ENCODE measurements at regions not wholly inside any gene's neighbourhood (a gene's known extent, or its start where the extent isn't known, plus 50 kb on each side); places are given as distances from the start of the nearest gene placed in this dataset.
"Not testable (repeated sequence)": the region's sequence is repeated elsewhere in the genome, so short reads cannot be mapped to it uniquely, and the experiment has no call there.

DNA sequence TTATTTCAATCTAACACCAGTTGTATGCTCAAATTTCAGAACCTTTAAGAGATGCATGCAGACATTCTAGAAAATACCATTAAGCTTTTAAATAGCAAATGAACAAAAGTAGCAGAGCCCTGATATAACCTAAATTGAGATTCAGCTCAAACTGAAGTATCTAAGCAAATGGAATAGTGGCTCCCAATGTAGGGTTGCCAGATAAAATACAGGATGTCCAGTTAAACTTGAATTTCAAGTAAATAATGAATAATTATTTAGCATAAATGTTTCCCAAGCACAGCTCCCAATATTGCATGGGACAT lies 171.1 kb upstream of the ATP11B start:
- DNase-seq (ENCODE audit: extremely low spot score, insufficient read length, low read depth) (no peak), FAIRE-seq (no peak)

DNA sequence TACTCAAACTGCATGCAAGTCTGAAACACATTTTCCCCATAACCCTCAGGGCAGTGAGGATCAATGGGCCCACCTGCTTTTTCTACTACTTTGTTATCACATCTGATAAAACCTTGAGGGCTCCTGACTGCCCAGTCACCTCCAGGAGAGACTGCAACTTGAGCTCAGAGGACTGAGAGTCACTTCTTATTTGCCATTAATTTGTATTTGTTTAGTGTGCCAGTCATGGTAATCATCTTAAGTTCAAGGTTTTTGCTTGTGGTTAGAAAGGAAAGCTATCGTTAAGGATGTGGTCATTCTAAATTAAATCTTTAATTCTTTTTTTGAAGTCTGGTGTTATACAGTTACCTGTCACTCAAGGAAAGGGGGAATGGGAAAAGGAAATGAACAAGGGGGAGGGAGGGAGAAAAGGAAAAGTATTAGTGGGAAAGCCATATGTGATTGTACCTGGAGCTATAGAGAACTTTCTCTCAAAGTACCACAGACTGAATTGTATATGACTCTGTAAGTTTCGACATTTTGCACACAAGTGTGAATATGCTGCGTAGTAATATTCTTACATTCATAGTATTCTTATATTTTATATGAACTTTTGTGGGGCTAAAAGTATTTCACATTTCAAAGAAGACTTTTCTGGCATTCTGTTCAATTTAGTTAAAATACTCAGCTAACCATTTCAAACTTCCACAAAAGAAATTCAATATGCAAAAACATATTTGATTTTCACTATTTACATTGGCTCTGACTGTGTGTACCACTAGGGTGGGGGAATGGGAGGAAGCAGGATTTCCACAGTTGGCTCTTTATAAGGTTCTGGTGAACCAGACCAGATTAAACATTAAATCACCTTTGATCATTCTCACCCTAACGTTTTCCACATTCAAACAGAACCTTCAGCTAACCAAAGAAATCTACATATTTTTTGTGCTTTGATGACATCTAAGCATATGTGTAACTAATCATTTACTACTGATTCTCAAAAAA lies 166.5 kb upstream of the ATP11B start:
- DNase-seq (ENCODE audit: extremely low spot score, insufficient read length, low read depth) (no peak), FAIRE-seq (peak; percentile 24)

DNA sequence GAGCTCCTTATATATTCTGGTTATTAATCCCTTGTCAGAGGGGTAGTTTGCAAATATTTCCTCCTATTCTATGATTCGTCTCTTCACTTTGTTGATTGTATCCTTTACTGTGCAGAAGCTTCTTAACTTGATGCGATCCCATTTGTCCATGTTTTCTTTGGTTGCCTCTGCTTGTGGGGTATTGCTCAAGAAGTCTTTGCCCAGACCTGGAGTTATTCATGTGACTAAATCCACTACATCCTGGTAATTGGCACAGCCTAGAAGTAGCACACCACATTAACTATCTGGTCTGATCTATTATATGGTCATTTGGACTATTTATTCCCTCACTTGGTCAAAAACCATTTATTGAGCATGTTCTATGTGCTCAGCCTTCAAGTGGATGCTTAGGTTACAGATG lies 164.8 kb upstream of the ATP11B start:
- no peak for FAIRE-seq
- no peak for DNase-seq (ENCODE audit: extremely low spot score, insufficient read length, low read depth)

DNA sequence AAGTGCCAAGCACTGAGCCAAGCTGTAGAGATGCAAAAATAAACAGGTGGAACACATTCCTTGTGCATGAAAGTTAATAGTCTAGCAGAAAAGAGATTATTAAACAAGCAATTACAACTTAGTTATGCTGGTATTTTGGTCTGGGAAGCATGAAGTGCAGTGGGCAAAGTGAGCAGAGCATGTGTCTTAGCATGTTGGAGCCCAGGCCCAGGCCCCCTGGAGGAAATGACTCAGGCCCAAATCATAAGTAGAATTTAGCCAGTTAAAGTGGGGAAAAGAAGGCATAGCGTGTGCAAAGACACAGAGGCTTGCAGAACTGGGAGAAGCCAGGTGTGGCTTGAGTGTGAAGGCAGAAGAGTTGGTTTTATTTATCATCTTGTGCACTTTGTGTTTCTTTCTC lies 163.8 kb upstream of the ATP11B start:
- DNase-seq (ENCODE audit: extremely low spot score, insufficient read length, low read depth), result no peak
- no peak for FAIRE-seq

DNA sequence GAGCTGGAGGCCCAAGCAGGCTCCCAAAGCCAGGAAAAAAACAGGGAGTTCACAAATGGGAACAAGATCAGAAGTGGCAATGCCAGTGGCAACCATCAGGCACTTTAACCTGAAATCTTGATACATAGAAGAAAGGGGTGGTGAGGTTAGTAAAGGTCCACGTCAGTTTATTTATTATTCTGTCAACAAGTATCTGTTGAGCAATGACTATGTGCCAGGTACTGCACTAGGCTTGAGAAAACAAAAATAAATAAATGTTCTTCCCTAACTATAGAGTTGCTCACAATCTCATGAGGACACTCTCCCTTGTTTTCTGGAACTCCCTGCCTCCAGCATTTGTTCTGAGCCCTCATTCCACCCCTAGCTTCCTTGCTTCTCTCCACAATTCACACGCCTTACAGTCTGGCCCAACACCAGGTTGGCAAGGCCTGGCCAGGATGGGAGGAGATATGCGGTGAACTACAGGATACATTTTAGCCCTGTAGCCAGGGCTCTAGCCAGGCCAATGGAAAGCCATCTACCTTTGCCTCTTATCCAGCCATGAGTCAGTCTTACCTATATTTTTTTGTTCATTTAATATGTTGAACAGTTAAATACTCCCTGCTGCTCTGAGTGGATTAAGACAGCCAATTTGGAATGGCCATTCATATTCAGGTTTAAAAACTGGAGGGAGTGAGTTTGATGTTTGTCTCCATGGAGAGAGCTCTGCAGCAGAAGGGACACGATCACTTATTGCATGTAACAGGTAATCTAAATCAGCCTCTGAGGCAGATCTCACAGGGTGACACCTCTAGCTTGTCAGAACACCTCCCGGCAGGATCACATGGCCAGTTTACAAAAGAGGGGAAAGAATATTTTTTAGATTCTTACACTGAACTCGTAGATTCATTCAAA lies 161.9 kb upstream of the ATP11B start:
- FAIRE-seq (no peak), DNase-seq (ENCODE audit: extremely low spot score, insufficient read length, low read depth) (no peak)

DNA sequence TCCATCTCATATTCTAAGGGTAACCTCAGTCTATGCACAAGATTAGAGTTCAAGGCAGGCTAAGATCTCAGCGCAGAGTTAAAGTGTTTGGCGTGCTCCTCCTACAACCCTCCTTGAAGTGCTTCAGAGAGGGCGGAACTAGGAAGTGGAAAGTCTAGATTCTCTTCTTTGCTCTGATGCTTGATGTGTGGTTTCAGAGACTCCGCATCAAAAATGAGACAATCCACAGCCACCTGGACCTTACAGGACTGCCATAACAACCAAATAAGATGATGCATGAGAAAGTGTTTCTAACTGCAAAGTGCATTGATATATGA lies 161.3 kb upstream of the ATP11B start:
- DNase-seq (ENCODE audit: extremely low spot score, insufficient read length, low read depth), result no peak
- no peak for FAIRE-seq

DNA sequence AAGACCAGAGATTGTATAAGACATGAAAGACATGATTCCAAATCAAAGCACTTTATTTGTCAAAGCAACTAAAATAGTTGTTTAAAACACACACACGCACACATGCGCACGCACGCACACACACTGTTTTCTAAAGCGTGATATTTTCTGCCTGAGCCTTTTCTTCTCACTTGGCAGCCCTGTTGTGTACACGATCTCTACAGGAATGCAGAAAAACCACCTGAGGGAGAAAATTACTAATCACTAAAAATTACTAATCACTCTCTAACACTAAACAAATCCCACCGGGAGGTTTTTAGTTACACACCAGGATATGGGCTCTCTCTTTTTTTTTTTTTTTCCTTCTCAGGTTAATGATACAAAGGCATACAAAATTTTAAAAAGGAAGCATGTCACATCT lies 160.1 kb upstream of the ATP11B start:
- no peak for FAIRE-seq
- no peak for DNase-seq (ENCODE audit: extremely low spot score, insufficient read length, low read depth)

DNA sequence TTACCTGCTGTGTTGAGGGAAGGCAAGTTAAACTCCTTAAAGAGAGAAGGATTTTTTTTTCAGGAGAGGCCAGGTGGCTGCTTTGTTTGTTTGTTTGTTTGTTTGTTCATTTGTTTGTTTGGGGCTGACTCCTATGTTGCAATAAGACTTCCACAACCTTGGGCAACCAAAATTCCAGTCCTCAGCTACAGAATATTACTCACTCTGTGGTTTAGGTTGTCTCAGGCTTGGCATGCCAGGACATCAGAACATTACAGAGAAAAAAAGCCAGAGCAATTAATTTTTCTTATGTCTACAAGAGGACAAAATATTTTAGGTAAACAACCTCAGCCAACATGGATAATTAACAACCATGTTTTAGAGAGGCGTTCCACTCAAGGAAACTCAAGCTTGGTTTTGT lies 156.7 kb upstream of the ATP11B start:
- DNase-seq (ENCODE audit: extremely low spot score, insufficient read length, low read depth) (no peak), FAIRE-seq (no peak)

DNA sequence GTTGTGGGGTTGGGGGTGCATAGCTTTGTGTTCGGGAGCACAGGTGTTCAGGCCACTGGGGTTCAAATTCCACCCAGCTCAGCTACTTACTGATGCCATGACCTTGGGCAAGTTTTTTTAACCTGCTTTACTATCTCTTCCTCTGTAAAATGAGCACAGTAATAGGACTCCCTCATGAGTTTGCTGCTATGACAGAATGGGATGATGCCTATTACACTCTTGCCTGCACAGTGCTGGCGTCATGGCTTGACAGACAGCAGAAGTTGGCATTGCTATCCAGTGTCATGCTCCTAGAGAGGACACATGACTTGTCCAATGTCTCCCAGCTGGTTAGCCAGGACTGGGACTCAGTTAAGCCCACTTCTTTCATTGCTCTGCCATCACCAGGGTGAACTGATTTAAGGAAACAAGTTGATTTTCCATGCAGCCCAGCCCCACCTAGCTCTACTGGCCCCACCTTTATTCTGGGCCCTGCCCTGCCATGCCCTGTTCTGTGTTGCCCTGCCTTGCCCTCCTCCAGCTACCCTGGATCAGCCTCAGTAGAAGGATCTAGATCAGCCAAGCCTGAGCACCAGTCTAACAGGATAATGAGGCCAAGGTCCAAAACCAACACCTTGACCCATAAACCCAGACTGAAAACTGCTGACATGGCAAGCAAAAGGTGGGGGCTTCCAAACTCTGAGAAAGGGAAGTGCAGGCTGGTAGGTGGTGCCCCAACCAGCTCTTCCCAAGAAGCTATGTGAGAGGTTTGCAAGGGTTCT lies 155.8 kb upstream of the ATP11B start:
- FAIRE-seq, result no peak
- no peak for DNase-seq (ENCODE audit: extremely low spot score, insufficient read length, low read depth)

DNA sequence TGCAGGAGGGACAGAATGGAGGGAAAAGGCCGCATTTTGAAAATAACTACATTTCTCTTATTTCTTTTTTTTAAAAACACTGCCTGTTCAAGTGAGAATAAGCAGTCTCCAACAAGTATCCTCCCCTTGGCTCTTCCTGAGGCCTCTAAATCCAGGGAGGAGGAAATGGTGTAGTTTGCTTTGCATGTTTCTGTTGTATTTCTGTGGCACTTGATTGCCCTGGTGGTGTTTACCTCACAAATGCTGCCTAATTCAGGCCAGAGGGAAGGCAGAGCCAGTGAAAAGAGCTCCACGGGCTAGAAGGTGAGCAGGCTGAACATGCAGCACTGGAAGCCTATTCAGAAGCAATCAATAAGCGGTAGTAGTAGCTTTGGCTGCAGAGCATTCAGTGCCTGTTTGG lies 149.3 kb upstream of the ATP11B start:
- DNase-seq (ENCODE audit: extremely low spot score, insufficient read length, low read depth) (no peak), FAIRE-seq (no peak)

DNA sequence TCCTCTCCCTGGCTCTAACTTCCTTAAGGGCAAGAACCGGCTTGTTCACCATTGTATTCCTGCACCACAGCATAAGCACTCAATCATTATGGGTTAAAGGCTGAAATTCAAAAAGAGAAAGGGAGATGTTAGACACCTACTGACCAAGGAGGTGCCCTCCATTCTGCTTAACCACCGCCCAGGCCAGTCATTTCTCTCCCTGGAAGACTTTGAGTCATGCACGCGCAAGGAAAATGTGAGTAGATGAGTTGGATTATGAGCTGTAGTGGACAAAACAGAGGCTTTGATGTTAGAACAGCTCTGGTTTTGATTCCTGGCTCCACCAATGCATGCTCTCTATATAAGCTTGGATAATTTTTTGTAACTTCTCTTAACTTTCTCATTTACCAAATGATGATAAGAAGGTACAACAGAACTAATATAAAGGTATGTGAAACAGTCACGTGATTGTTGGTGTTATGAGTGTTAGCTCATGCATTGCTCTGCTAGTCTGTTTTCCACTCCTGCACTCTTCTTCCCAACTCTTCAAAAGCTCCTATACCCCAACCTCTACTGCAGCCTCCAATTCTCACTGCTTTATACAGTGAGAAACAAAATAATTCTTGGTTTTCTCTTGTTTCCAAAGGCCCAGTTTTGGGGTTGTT lies 148.4 kb upstream of the ATP11B start:
- FAIRE-seq (no peak), DNase-seq (ENCODE audit: extremely low spot score, insufficient read length, low read depth) (no peak)

DNA sequence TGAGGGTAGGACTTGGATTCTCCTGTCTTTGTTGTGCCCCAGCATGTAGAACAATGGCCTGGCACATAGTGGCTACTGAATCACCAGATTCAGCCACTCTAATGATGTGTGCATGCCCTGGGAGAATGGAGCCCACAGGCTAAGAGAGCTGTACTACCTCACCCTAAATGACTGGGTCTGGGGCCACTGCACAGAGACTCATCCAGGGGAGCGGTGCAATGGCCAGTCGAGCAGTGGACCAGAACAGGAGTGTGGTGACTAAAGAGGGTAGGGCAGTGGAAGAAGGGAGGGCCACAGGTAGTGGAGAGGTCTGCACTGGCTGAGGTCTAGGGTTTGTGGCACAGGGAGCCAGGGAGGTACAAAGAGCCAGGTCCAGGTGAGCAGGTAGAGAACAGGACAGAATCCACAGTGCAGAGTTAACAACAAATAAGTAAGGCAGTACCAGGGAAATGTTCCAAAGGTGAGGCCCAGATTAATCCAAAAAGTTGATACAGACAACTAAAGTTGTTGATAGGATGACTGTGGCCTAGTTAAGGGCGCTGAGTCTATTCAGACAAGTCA lies 142.7 kb upstream of the ATP11B start:
- FAIRE-seq, result no peak
- DNase-seq (ENCODE audit: extremely low spot score, insufficient read length, low read depth), result no peak

DNA sequence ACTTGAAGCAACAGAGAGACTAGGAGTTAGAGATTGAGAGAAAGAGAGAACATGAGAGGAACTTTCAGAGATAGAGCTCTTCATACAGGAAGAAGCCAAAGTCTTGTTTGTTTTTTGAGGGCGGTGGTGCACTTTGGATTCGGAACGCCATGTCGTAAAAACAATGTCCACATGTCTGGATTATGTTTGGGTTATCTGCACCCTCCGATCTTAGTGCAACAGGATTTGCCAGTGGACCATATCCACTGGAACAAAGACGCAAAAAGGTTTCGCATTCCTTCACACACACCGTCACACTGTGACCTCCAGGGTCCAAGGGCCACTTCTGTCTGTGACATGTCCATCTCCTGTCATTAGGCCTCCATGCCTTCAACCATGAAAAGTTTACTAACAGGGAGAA lies 141.8 kb upstream of the ATP11B start:
- FAIRE-seq, result no peak
- no peak for DNase-seq (ENCODE audit: extremely low spot score, insufficient read length, low read depth)

DNA sequence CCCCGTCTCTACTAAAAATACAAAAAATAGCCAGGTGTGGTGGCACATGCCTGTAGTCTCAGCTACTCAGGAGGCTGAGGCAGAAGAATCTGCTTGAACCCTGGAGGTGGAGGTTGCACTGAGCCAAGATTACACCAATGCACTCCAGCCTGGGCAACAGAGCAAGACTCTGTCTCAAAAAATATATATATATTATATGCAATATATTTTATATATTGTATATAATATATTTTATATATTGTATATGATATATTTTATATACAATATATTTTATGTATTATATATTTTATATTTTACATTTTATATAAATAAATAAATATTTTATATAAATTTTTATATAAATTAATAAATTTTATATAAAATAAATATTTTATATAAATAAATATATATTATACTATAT lies 140.2 kb upstream of the ATP11B start:
- DNase-seq (ENCODE audit: extremely low spot score, insufficient read length, low read depth); FAIRE-seq: not testable (repeated sequence)

DNA sequence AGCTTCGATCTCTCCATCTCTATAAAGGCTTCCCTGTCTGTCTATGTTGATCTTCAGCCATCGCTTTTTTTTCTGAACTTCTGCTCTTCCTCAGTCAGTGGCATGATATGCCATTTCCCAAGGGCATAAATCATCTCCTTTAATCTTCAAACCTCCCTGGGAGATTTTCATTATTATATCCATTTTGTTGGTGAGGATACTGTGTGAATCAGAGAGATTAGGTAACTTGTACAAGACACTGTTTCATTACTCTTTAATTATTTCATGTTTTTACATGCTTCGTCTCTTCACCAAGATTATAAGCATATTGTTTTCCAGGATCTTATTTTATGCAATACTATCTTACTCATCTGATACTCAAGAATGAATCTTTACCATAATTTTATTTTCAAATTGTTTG lies 124.8 kb upstream of the ATP11B start:
- DNase-seq (ENCODE audit: extremely low spot score, insufficient read length, low read depth) (no peak), FAIRE-seq (no peak)

DNA sequence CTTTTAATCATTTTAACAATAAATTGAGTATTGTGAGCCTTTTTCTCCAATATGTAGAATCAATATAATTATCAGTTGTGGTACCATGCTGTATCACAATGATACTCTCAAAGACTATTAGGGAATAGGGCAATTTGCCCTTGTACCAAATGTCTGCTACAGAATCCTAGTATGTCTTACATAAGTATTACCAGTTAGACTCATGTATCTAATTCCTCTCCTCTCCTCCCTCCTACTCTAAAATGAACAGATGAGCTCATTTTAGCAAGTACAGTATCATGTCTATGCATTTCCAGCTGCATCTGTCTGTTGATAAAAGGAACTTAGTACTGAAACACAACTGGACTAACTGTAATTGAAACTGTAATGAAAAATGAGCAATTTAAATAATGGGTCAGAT lies 124.3 kb upstream of the ATP11B start:
- DNase-seq (ENCODE audit: extremely low spot score, insufficient read length, low read depth) (no peak), FAIRE-seq (no peak)

DNA sequence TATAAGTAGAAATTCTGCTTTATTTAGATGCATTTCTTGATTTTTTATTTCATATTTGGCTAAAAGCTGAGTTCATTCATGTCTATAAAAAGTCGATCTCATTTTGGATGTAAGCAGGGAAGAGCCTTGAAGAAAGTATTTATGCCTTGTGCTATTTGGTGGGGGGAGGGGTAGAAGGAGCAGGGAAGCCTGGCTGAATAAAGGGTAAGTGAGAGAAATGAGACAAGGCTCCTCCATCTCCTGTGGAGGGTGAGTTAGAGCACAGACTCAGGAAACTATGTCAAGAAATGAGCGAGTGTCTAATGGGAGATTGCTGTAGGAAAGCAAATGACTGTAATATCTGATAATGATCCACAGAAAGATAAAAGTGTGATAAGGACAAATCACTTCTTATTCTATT lies 121.8 kb upstream of the ATP11B start:
- FAIRE-seq (no peak), DNase-seq (ENCODE audit: extremely low spot score, insufficient read length, low read depth) (no peak)

DNA sequence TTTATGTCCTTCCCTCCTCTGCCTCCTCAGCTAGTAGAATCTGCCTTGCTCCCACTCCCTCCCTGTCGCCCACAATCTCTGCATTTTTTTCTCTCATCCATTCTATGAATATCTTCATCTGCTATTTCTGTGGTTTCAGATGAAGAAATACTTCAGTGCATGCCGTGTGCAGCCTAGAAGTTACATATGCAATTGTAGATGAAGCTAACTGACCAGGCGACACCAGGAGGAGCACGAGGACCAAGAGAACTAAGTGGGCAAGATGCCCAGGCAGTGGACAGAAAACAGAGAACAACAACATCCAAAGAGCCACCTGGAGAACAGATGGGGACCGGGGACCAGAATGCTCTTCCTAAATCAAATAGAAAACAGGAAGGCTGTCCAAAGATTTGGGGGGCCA lies 121.4 kb upstream of the ATP11B start:
- no peak for DNase-seq (ENCODE audit: extremely low spot score, insufficient read length, low read depth)
- no peak for FAIRE-seq

DNA sequence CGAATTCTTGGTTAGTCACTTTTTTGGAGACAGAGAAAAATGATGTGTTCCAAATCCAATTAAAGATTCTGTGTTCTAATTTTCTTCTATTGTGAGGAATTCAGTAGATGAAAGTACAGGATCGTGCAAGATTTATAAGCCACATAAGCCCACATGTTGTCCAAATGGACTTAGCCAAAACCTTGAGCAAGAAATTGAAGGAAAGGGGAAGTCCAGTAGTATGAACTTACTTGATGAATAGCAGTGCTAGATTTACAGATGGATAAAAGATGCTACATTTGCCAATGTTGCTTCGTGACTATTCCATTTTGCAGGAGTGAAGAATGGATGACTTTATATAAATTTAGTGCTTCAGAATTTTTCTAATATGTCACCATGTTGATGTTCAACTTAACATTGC lies 120.0 kb upstream of the ATP11B start:
- no peak for DNase-seq (ENCODE audit: extremely low spot score, insufficient read length, low read depth)
- FAIRE-seq, result no peak

All from GM18507 (cell line).